GM12878 (cell line): ENCODE measurements at regions not wholly inside any gene's neighbourhood (a gene's known extent, or its start where the extent isn't known, plus 50 kb on each side); places are given as distances from the start of the nearest gene placed in this dataset.

Source experiments
- ATAC-seq: fragments of 200-7000 bp; cut with Tn5 transposase; 3 replicates; pipeline ENCODE4 v1.9.1; 2020; ENCODE audit warnings: mild to moderate bottlenecking, moderate library complexity
- BruUV-seq: library from RNA; stranded (reverse); fragments of 400-500 nt; replicated peaks from 2 replicates; lab custom pipeline; 2021; lab: Mats Ljungman, UMichigan
- CTCF ChIA-PET: fragments of 300-600 bp; sonication (Branson Sonifier 250); formaldehyde crosslinking; extraction: SDS; loops from one replicate; lab custom pipeline; 2021; ENCODE audit warnings: inconsistent platforms; lab: Yijun Ruan, JAX
- POLR2A ChIA-PET: fragments of 350-600 bp; formaldehyde crosslinking; extraction: SDS; loops from one replicate; lab custom pipeline; 2021; ENCODE audit warnings: inconsistent platforms; lab: Charles Lee
- RAD21 ChIA-PET: fragments of 300-600 bp; sonication (Branson Sonifier 250); formaldehyde crosslinking; loops from one replicate; lab custom pipeline; 2023; ENCODE audit warnings: antibody characterized with exemption; ENCODE audit not compliant: unreplicated experiment; lab: Charles Lee
- SMC1A ChIA-PET: fragments of 300-600 bp; sonication (Branson Sonifier 250); formaldehyde crosslinking; loops from one replicate; lab custom pipeline; 2023; ENCODE audit not compliant: unreplicated experiment, uncharacterized antibody; lab: Charles Lee
- DNase-seq: peaks from one replicate; pipeline ENCODE4 v3.0.0-alpha.2; 2011; ENCODE audit warnings: low read depth, low spot score
- FAIRE-seq: peaks from 3 replicates; lab custom pipeline; 2011; peaks lifted over from hg19 to GRCh38; lab: Jason Lieb, UNC
- H2AFZ ChIP-seq: 2 replicates; pipeline ENCODE4 v1.6.0; 2011; ENCODE audit warnings: low read depth, low read length, control low read depth; ENCODE audit not compliant: control insufficient read depth
- H3K27ac ChIP-seq: 2 replicates; pipeline ENCODE4 v1.5.1; 2011; ENCODE audit warnings: control low read depth; ENCODE audit not compliant: control insufficient read depth, insufficient read depth
- H3K27me3 ChIP-seq, 2 experiments: replicated peaks in 1 of 2; 2 replicates each; pipeline versions ENCODE4 v1.6.0 to v1.6.1; 2011; ENCODE audit warnings: low read length in 1 of 2; ENCODE audit not compliant: control insufficient read depth in 2 of 2, insufficient read depth in 2 of 2
- H3K36me3 ChIP-seq, 2 experiments: 2 replicates each; pipeline ENCODE4 v1.5.1; 2011; ENCODE audit warnings: low read length in 1 of 2; ENCODE audit not compliant: control insufficient read depth in 2 of 2, insufficient read depth in 2 of 2
- H3K4me1 ChIP-seq: 2 replicates; pipeline ENCODE4 v1.6.1; 2011; ENCODE audit warnings: mild to moderate bottlenecking, low read length, moderate library complexity, mixed read lengths; ENCODE audit not compliant: control insufficient read depth, insufficient read depth
- H3K4me2 ChIP-seq: 2 replicates; pipeline ENCODE4 v1.6.0; 2011; ENCODE audit warnings: control low read depth; ENCODE audit not compliant: control insufficient read depth, insufficient read depth
- H3K4me3 ChIP-seq: fragments of 200-600 bp; sonication (generic); 2 replicates; pipeline ENCODE4 v1.5.1; 2016
- H3K79me2 ChIP-seq: 2 replicates; pipeline ENCODE4 v1.6.0; 2011; ENCODE audit warnings: low read length; ENCODE audit not compliant: control insufficient read depth, insufficient read depth
- H3K9ac ChIP-seq: 2 replicates; pipeline ENCODE4 v1.8.0; 2011; ENCODE audit warnings: low read length, control low read depth, mixed read lengths; ENCODE audit not compliant: control insufficient read depth, insufficient read depth
- H3K9me3 ChIP-seq: replicated peaks from 3 replicates; pipeline ENCODE4 v1.5.1; 2011; ENCODE audit warnings: mild to moderate bottlenecking, low read length; ENCODE audit not compliant: control insufficient read depth, insufficient read depth
- H4K20me1 ChIP-seq: 2 replicates; pipeline ENCODE4 v1.6.0; 2011; ENCODE audit not compliant: control insufficient read depth, insufficient read depth
- CHD1 ChIP-seq: IDR thresholded peaks from 2 replicates; pipeline ENCODE4 v1.6.1; 2012; ENCODE audit warnings: low read depth, low read length, improper control_type of control experiment
- EGR1 ChIP-seq, 2 experiments: IDR thresholded peaks; 1 replicate in 1 of 2; 2 replicates in 1 of 2; pipeline ENCODE4 v1.6.1; 2011 to 2012; ENCODE audit warnings: low read depth in 2 of 2, low read length in 2 of 2, borderline replicate concordance in 1 of 2, mild to moderate bottlenecking in 1 of 2, moderate library complexity in 1 of 2
- HDAC6 ChIP-seq: fragments of 200-600 bp; sonication (generic); IDR thresholded peaks from one replicate; pipeline ENCODE4 v1.8.0; 2017; ENCODE audit warnings: antibody characterized with exemption; ENCODE audit not compliant: unreplicated experiment
- MTA2 ChIP-seq: fragments of 450-650 bp; IDR thresholded peaks from 2 replicates; pipeline ENCODE4 v1.6.1; 2016; ENCODE audit warnings: low read depth, mild to moderate bottlenecking, moderate library complexity
- TBL1XR1 ChIP-seq: IDR thresholded peaks from 2 replicates; pipeline ENCODE4 v1.6.1; 2012; ENCODE audit warnings: low read depth, low read length, improper control_type of control experiment
- USF1 ChIP-seq: IDR thresholded peaks from 2 replicates; pipeline ENCODE4 v1.6.1; 2011; ENCODE audit warnings: borderline replicate concordance, low read depth, mild to moderate bottlenecking, moderate library complexity, mixed read lengths, low read length; ENCODE audit not compliant: insufficient read depth; ENCODE audit errors: extremely low read length
- YY1 ChIP-seq: IDR thresholded peaks from 2 replicates; pipeline ENCODE4 v1.6.1; 2011; ENCODE audit warnings: low read depth, mild to moderate bottlenecking, low read length
- WGBS: methylation state at CpG from one replicate; pipeline ENCODE4 v1.1.6; 2016; ENCODE audit warnings: low lambda C conversion rate; ENCODE audit not compliant: insufficient replicate concordance, insufficient coverage; ENCODE audit errors: missing lambda C conversion rate; 5-methylcytosine and 5-hydroxymethylcytosine counted together
- in situ Hi-C: fragments of 300-500 bp; cut with MboI; formaldehyde crosslinking; loops from 9 replicates; pipeline ENCODE4 v1.14.3; 2018; ENCODE audit warnings: mixed read lengths
- intact Hi-C: fragments of 100-400 bp; cut with micrococcal nuclease; formaldehyde crosslinking; loops from one replicate; pipeline ENCODE4 v1.14.2; 2022; ENCODE audit not compliant: unreplicated experiment

GRCh38 chr14:84080944-84081343 is 1449.0 kb upstream of the FLRT2 start:
- in situ Hi-C loops = no loop called here
- Histone ChIP-seq H3K4me3 (no peak overlapping the region), H3K27ac (no peak overlapping the region), H3K4me1 (no peaks in the 10 kb centered on the region), H3K4me2 (no peak overlapping the region), H2AFZ (no peak overlapping the region), H3K36me3 (no peaks in the 10 kb centered on the region), H3K9ac (no peak overlapping the region), H3K79me2 (no peaks in the 10 kb centered on the region), H3K9me3 (no peaks in the 10 kb centered on the region), H3K27me3 (no peaks in the 10 kb centered on the region), H4K20me1 (no peaks in the 10 kb centered on the region)
- DNase-seq (no peak), FAIRE-seq (no peak), ATAC-seq (no peak)
- CTCF ChIA-PET = interaction anchor here (0.7 kb wide), 1 partner anchor 17 kb away, joined by 3 read pairs; no protein-coding TSS in a partner anchor
- POLR2A ChIA-PET = no interaction called here
- intact Hi-C loops = no loop called here
- RAD21 ChIA-PET = no interaction called here
- no TSS peak for BruUV-seq
- SMC1A ChIA-PET = interaction anchor here (0.6 kb wide), 1 partner anchor 581 kb away, joined by 3 read pairs; no protein-coding TSS in a partner anchor
- 0% methylated on average over 1 of the region's 1 CpG for WGBS
- no peak for TF ChIP-seq TBL1XR1
- TF ChIP-seq YY1 = no peak
- TF ChIP-seq CHD1 = no peak
- no peak for TF ChIP-seq MTA2
- TF ChIP-seq USF1 = no peak
- TF ChIP-seq EGR1 (IDR thresholded peaks at IDR 0.05; ENCODE audit: borderline replicate concordance in 1 of 2, low read depth in 2 of 2, low read length in 2 of 2) = no peak

- POLR2A ChIA-PET = no interaction called here
- Histone ChIP-seq H2AFZ (no peak overlapping the region), H3K36me3 (no peaks in the 10 kb centered on the region), H3K79me2 (no peaks in the 10 kb centered on the region), H4K20me1 (no peaks in the 10 kb centered on the region), H3K9me3 (no peaks in the 10 kb centered on the region), H3K4me3 (no peak overlapping the region), H3K27ac (no peak overlapping the region)
- in situ Hi-C loops = no loop called here
- no peak for FAIRE-seq
- no peak for TF ChIP-seq HDAC6
- TF ChIP-seq, all 136 proteins: peak for 0
- ChIA-PET RAD21 (no interaction called here), CTCF (no interaction called here), SMC1A (no interaction called here)
- H3K27me3 ChIP-seq = no peaks in the 10 kb centered on the region
- no peak overlapping the region for H3K4me2 ChIP-seq
- WGBS = 58% methylated on average over 1 of the region's 1 CpG
- ATAC-seq (no peak), DNase-seq (no peak)
- H3K4me1 ChIP-seq = no peaks in the 10 kb centered on the region
- no peak overlapping the region for H3K9ac ChIP-seq
- BruUV-seq = no TSS peak
- intact Hi-C loops = no loop called here
Measured at GRCh38 chr14:84084056-84084630, 1445.8 kb upstream of the FLRT2 start.
